Body of pancreas (tissue), 4 donors: ENCODE measurements at regions not wholly inside any gene's neighbourhood (a gene's known extent, or its start where the extent isn't known, plus 50 kb on each side); places are given as distances from the start of the nearest gene placed in this dataset.

Source experiments
- ATAC-seq: fragments of 150-250 bp; one replicate; pipeline ENCODE4 v1.9.1; 2016
- DNase-seq, 4 donors: peaks; one replicate each; pipeline ENCODE4 v3.0.0-alpha.2; 2019
- H3K27ac ChIP-seq, 4 donors: fragments of 200-600 bp; sonication (generic); 1 replicate in 3 of 4; 2 replicates in 1 of 4; pipeline versions ENCODE4 v1.5.1 to v1.6.1; 2016 to 2019; ENCODE audit warnings: mild to moderate bottlenecking in 1 of 4, mixed read lengths in 1 of 4, moderate library complexity in 1 of 4
- H3K27me3 ChIP-seq, 2 donors: fragments of 200-600 bp; sonication (generic); one replicate each; pipeline ENCODE4 v1.6.0; 2016; ENCODE audit warnings: mild to moderate bottlenecking in 1 of 2
- H3K36me3 ChIP-seq, 2 donors: fragments of 200-600 bp; sonication (generic); replicated peaks in 1 of 2; 2 replicates each; pipeline ENCODE4 v1.5.1; 2016; ENCODE audit warnings: low read depth in 2 of 2; ENCODE audit not compliant: insufficient read depth in 1 of 2
- H3K4me1 ChIP-seq: fragments of 200-600 bp; sonication (generic); one replicate; pipeline ENCODE4 v1.6.0; 2016
- H3K4me3 ChIP-seq, 2 donors: fragments of 200-600 bp; sonication (generic); 1 replicate in 1 of 2; 2 replicates in 1 of 2; pipeline ENCODE4 v1.5.1; 2016 to 2019
- H3K9me3 ChIP-seq, 3 donors: fragments of 200-600 bp; sonication (generic); 1 replicate in 2 of 3; 2 replicates in 1 of 3; pipeline ENCODE4 v1.5.1; 2016
- POLR2A ChIP-seq, 3 donors: fragments of 450-650 bp; IDR thresholded peaks; one replicate each; pipeline ENCODE4 v1.6.1; 2016; ENCODE audit warnings: antibody characterized with exemption in 3 of 3, mild to moderate bottlenecking in 2 of 3
- WGBS, 2 donors: methylation state at CpG; one replicate each; pipeline ENCODE4 v1.1.5; 2017; 5-methylcytosine and 5-hydroxymethylcytosine counted together
- intact Hi-C: fragments of 100-400 bp; cut with DNase I; formaldehyde crosslinking; loops from one replicate; pipeline ENCODE4 v1.15.1; 2023
- TF ChIP-seq, protein P1 (sequence below), 7 experiments: fragments of 450-650 bp in 4 of 7; fragments of 200-600 bp in 3 of 7; sonication (generic) in 3 of 7; IDR thresholded peaks; one replicate each; pipeline ENCODE4 v1.5.1; 2016 to 2019; ENCODE audit warnings: antibody characterized with exemption in 7 of 7

DNA sequence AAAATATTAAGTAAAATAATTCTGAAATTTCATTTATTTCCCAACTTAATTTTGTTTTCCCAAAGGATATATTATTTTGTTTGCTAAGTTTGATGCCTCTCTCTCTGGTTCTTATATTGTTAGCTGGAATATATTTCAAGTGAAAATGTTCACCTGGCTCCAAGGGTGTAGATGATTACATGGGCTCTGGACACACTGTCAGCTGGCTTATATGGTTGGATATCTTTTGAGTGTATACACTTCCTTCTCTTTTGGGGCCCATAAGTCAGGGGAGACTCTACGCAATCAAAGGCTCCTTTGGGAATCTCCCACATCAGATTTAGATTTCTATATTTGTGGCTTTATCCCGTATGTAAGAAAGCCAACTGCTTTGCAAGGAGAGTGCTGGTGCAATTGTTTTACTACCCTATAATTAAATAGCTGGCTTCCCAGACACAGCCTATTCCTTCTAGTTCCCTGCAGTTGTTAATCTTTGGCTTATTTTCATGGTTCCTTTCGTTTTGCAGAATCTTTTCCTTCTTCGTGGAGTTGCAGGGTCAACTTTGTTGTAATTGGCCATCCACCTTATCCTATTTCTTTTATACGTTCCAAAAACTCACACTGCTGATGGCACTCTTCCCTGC is 225.7 kb downstream of the DPH6 start:
- no peak overlapping the region for H3K27ac ChIP-seq
- no peaks in the 10 kb centered on the region for H3K36me3 ChIP-seq
- intact Hi-C loops = no loop called here
- WGBS, 2 donors = 78 to 83% methylated on average over 5 of the region's 5 CpGs
- H3K4me1 ChIP-seq = no peaks in the 10 kb centered on the region
- DNase-seq = no peak
- H3K4me3 ChIP-seq = no peak overlapping the region
- H3K9me3 ChIP-seq = no peaks in the 10 kb centered on the region
- ATAC-seq = no peak
- TF ChIP-seq, protein P1, sequence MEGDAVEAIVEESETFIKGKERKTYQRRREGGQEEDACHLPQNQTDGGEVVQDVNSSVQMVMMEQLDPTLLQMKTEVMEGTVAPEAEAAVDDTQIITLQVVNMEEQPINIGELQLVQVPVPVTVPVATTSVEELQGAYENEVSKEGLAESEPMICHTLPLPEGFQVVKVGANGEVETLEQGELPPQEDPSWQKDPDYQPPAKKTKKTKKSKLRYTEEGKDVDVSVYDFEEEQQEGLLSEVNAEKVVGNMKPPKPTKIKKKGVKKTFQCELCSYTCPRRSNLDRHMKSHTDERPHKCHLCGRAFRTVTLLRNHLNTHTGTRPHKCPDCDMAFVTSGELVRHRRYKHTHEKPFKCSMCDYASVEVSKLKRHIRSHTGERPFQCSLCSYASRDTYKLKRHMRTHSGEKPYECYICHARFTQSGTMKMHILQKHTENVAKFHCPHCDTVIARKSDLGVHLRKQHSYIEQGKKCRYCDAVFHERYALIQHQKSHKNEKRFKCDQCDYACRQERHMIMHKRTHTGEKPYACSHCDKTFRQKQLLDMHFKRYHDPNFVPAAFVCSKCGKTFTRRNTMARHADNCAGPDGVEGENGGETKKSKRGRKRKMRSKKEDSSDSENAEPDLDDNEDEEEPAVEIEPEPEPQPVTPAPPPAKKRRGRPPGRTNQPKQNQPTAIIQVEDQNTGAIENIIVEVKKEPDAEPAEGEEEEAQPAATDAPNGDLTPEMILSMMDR (IDR thresholded peaks at IDR 0.05) = no peak
- no peak for TF ChIP-seq POLR2A (IDR thresholded peaks at IDR 0.05)
- no peaks in the 10 kb centered on the region for H3K27me3 ChIP-seq

DNA sequence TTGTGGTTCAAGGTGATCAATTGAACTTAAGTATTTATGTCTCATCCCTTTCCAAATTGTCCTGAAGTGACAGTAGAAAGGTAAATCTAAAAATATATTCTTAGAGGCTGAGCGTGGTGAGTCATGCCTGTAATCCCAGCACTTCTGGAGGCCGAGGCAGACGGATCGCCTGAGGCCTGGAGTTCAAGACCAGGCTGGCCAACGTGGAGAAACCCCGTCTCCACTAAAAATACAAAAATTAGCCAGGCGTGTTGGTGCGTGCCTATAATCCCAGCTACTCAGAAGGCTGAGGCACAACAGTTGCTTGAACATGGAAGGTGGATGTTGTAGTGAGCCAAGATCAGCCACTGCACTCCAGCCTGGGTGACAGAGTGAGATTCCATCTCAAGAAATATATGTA is 226.6 kb downstream of the DPH6 start:
- 88 to 90% methylated on average over 8 of the region's 8 CpGs for WGBS, 2 donors
- Histone ChIP-seq H3K27me3 (no peaks in the 10 kb centered on the region), H3K9me3 (no peaks in the 10 kb centered on the region), H3K36me3 (no peaks in the 10 kb centered on the region), H3K27ac (no peak overlapping the region), H3K4me3 (no peak overlapping the region), H3K4me1 (no peaks in the 10 kb centered on the region)
- ATAC-seq (no peak), DNase-seq (no peak)
- intact Hi-C loops = no loop called here
- TF ChIP-seq POLR2A (IDR thresholded peaks at IDR 0.05) = no peak
- TF ChIP-seq, protein P1 (IDR thresholded peaks at IDR 0.05) = no peak

DNA sequence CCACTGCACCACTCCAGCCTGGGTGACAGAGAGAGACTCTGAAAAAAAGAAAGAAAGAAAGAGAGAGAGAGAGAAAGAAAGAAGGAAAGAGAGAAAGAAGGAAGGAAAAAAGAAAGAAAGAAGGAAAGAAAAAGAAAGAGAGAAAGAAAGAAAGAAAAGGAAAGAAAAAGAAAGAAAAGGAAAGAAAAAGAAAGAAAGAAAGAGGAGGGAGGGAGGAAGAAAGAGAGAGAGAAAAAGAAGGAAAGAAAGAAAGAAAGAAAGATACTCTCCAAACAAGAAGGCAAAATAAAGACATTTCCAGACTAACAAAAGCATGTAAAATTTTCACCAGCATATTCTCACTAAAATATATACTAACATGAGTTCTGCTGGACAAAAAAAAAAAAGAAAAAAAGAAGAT is 228.7 kb downstream of the DPH6 start:
- Histone ChIP-seq H3K9me3 (no peaks in the 10 kb centered on the region), H3K27ac (no peak overlapping the region), H3K4me3 (no peak overlapping the region), H3K4me1 (no peaks in the 10 kb centered on the region), H3K27me3 (no peaks in the 10 kb centered on the region), H3K36me3 (no peaks in the 10 kb centered on the region)
- DNase-seq (no peak), ATAC-seq (no peak)
- TF ChIP-seq, protein P1 (IDR thresholded peaks at IDR 0.05) = no peak
- TF ChIP-seq POLR2A (IDR thresholded peaks at IDR 0.05) = no peak
- intact Hi-C loops = no loop called here

DNA sequence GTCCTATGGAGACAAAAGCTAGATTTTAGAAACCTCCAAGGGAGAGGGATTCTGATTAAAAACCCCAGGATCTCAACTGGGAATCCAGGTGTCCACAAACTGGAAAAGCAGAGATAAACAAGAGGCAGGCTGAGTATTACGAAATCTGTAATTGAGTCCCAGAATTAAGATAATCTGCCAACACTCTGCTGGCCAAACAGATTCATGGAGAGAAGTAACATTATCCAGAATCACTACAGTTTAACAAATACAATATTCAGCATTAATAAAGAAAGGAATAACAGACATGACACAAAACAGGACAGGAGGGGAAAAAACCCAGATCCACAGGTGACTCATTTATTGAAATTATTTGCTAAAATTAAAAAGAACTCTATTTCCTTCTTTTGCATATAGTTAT is 227.2 kb upstream of the NANOGP8 start:
- intact Hi-C loops = no loop called here
- no peaks in the 10 kb centered on the region for H3K27me3 ChIP-seq
- ATAC-seq (no peak), DNase-seq (no peak)
- no peak overlapping the region for H3K4me3 ChIP-seq
- no peaks in the 10 kb centered on the region for H3K36me3 ChIP-seq
- no peak overlapping the region for H3K27ac ChIP-seq
- WGBS, 2 donors = 54 to 62% methylated on average over 1 of the region's 1 CpG
- TF ChIP-seq POLR2A (IDR thresholded peaks at IDR 0.05) = no peak
- TF ChIP-seq, protein P1 (IDR thresholded peaks at IDR 0.05) = no peak
- no peaks in the 10 kb centered on the region for H3K4me1 ChIP-seq
- H3K9me3 ChIP-seq = no peaks in the 10 kb centered on the region

DNA sequence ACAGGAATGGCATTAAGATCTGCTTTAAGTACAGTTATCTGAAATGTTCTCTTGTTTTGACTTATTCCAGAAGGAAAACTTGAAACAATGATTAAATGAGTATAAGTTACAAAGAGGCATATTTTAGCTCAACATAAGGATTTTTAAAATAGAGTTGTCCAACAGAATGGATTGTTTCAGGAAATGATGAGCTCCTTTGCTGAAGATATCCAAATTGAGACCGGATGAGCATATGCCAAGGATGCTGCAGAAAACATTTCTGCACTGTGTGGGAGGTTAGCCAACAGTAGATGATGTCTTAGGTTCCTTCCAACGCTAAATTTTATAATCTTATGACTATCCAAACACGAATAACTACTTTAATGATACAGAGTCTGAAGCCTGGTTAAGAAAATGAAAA is 226.5 kb upstream of the NANOGP8 start:
- H3K27me3 ChIP-seq = no peaks in the 10 kb centered on the region
- H3K4me3 ChIP-seq = no peak overlapping the region
- no peak for DNase-seq
- H3K4me1 ChIP-seq = peaks cover 2% of the 10 kb centered on the region
- ATAC-seq = no peak
- no peaks in the 10 kb centered on the region for H3K36me3 ChIP-seq
- TF ChIP-seq, protein P1 (IDR thresholded peaks at IDR 0.05) = no peak
- no peak for TF ChIP-seq POLR2A (IDR thresholded peaks at IDR 0.05)
- no peaks in the 10 kb centered on the region for H3K9me3 ChIP-seq
- no peak overlapping the region for H3K27ac ChIP-seq
- intact Hi-C loops = no loop called here
- WGBS, 2 donors = 73 to 84% methylated on average over 3 of the region's 3 CpGs
